ENCODE measurements at regions not wholly inside any gene's neighbourhood (a gene's known extent, or its start where the extent isn't known, plus 50 kb on each side); places are given as distances from the start of the nearest gene placed in this dataset.

GRCh38 chr2:16440898-16441297, 224.7 kb downstream of the CYRIA start:
- Histone ChIP-seq H2BK20ac (ENCODE audit: low read depth, low read length) (no peak overlapping the region), H3K4me1 (ENCODE audit: control insufficient read depth, insufficient read depth, low read length) (no peaks in the 10 kb centered on the region), H4K8ac (ENCODE audit: low read depth in 2 of 2, low read length in 2 of 2) (no peak overlapping the region), H4K91ac (ENCODE audit: insufficient read depth, low read depth, low read length) (no peak overlapping the region), H3K9me1 (ENCODE audit: insufficient read depth, low read length) (no peaks in the 10 kb centered on the region), H4K5ac (ENCODE audit: low read depth, low read length) (no peak overlapping the region), H3K9me3 (ENCODE audit: control insufficient read depth, insufficient read depth, low read length) (peaks cover 19% of the 10 kb centered on the region), H3K4me2 (ENCODE audit: low read depth, low read length) (no peak overlapping the region), H3K18ac (ENCODE audit: low read depth, low read length) (no peak overlapping the region), H2BK15ac (ENCODE audit: low read depth, low read length) (no peak overlapping the region), H3K23ac (ENCODE audit: low read depth, low read length) (no peak overlapping the region), H2AK5ac (ENCODE audit: low read depth, low read length) (no peak overlapping the region), H3K27me3 (ENCODE audit: control insufficient read depth, insufficient read depth, low read length) (no peaks in the 10 kb centered on the region), H2BK120ac (ENCODE audit: low read depth, low read length) (no peak overlapping the region), H3K4me3 (ENCODE audit: insufficient read depth, low read depth, low read length) (no peak overlapping the region), H3K36me3 (ENCODE audit: control insufficient read depth, insufficient read depth, low read length) (no peaks in the 10 kb centered on the region), H2AFZ (replicated peaks; ENCODE audit: low read length, poor library complexity) (no peak overlapping the region), H3K14ac (replicated peaks; ENCODE audit: low read depth, low read length) (no peak overlapping the region), H4K20me1 (ENCODE audit: insufficient read depth, low read length) (no peaks in the 10 kb centered on the region), H3K56ac (ENCODE audit: extremely low read depth, insufficient read depth, low read length) (no peak overlapping the region), H3K9ac (ENCODE audit: low read depth, low read length) (no peak overlapping the region), H2AK9ac (replicated peaks; ENCODE audit: low read depth, low read length, poor library complexity) (no peak overlapping the region), H2BK5ac (ENCODE audit: low read depth, low read length, poor library complexity, severe bottlenecking) (no peak overlapping the region), H3K27ac (ENCODE audit: insufficient read depth, low read length) (no peak overlapping the region), H3K79me1 (ENCODE audit: low read depth in 1 of 2, low read length in 2 of 2) (no peaks in the 10 kb centered on the region), H3K4ac (ENCODE audit: low read depth, low read length) (no peak overlapping the region)
- no peak for ATAC-seq (ENCODE audit: low read depth)
- DNase-seq = no peak
- in situ Hi-C loops (cut with MboI; ENCODE audit: low sequenced_read_pairs) = no loop called here
- dilution Hi-C loops (cut with HindIII; ENCODE audit: low sequenced_read_pairs, unreplicated experiment) = no loop called here
- no CpG with 5 or more reads among the region's 4 CpGs for WGBS, 2 experiments (ENCODE audit: extremely low coverage in 2 of 2, insufficient read length in 1 of 2)
- TF ChIP-seq CHD1 (IDR thresholded peaks at IDR 0.05; ENCODE audit: low read depth, low read length) (no peak), RAD21 (IDR thresholded peaks at IDR 0.05; ENCODE audit: low read length) (no peak), BHLHE40 (IDR thresholded peaks at IDR 0.05; ENCODE audit: low read depth, low read length) (no peak)
- intact Hi-C loops (cut with micrococcal nuclease) = no loop called here
- POLR2A ChIA-PET (ENCODE audit: unreplicated experiment) = no interaction called here
- CTCF ChIA-PET = no interaction called here
- no TSS peak for BruUV-seq (replicated peaks)

All from IMR-90 (cell line).